CD14-positive monocyte (primary cell): ENCODE measurements at regions not wholly inside any gene's neighbourhood (a gene's known extent, or its start where the extent isn't known, plus 50 kb on each side); places are given as distances from the start of the nearest gene placed in this dataset.
"Not testable (repeated sequence)": the region's sequence is repeated elsewhere in the genome, so short reads cannot be mapped to it uniquely, and the experiment has no call there.

Experiments used
- DNase-seq, 3 donors: peaks; one replicate each; pipeline ENCODE4 v3.0.0-alpha.2; 2011 to 2022
- H2AFZ ChIP-seq: 2 replicates; pipeline ENCODE4 v1.6.0; 2012; ENCODE audit warnings: mild to moderate bottlenecking, low read depth, low read length, inconsistent platforms; ENCODE audit not compliant: insufficient read depth, poor library complexity, severe bottlenecking
- H3K27ac ChIP-seq, 2 donors: 1 replicate in 1 of 2; 2 replicates in 1 of 2; pipeline ENCODE4 v1.5.1; 2012 to 2013; ENCODE audit warnings: low read length in 2 of 2, control low read depth in 1 of 2, inconsistent platforms in 1 of 2, low read depth in 1 of 2, mild to moderate bottlenecking in 1 of 2
- H3K27me3 ChIP-seq, 2 donors: one replicate each; pipeline versions ENCODE4 v1.6.0 to v1.6.1; 2011 to 2013; ENCODE audit warnings: low read length in 2 of 2; ENCODE audit not compliant: control insufficient read depth in 2 of 2, insufficient read depth in 2 of 2
- H3K36me3 ChIP-seq, 2 donors: replicated peaks in 1 of 2; 1 replicate in 1 of 2; 2 replicates in 1 of 2; pipeline versions ENCODE4 v1.5.1 to v1.6.1; 2012 to 2013; ENCODE audit warnings: low read length in 2 of 2, control low read depth in 1 of 2, inconsistent platforms in 1 of 2, mild to moderate bottlenecking in 1 of 2; ENCODE audit not compliant: insufficient read depth in 2 of 2, control insufficient read depth in 1 of 2
- H3K4me1 ChIP-seq, 2 donors: 1 replicate in 1 of 2; 2 replicates in 1 of 2; pipeline versions ENCODE4 v1.5.1 to v1.6.1; 2012 to 2013; ENCODE audit warnings: low read length in 2 of 2, control low read depth in 1 of 2, inconsistent platforms in 1 of 2, mild to moderate bottlenecking in 1 of 2, moderate library complexity in 1 of 2; ENCODE audit not compliant: insufficient read depth in 2 of 2, control insufficient read depth in 1 of 2
- H3K4me2 ChIP-seq: replicated peaks from 2 replicates; pipeline ENCODE3; 2012; ENCODE audit warnings: low read length, moderate library complexity, mild to moderate bottlenecking; ENCODE audit not compliant: poor library complexity, severe bottlenecking; ENCODE audit errors: extremely low read depth
- H3K4me3 ChIP-seq, 3 experiments: fragments of 200-600 bp in 1 of 3; sonication (generic) in 1 of 3; replicated peaks in 1 of 3; 1 replicate in 2 of 3; 2 replicates in 1 of 3; pipeline ENCODE4 v1.5.1; 2011 to 2013; ENCODE audit warnings: low read length in 3 of 3, mild to moderate bottlenecking in 3 of 3, control low read depth in 2 of 3, low read depth in 2 of 3, inconsistent platforms in 1 of 3, moderate library complexity in 1 of 3
- H3K79me2 ChIP-seq: 2 replicates; pipeline ENCODE4 v1.6.0; 2012; ENCODE audit warnings: mild to moderate bottlenecking, control low read depth, inconsistent platforms, low read length, moderate library complexity; ENCODE audit not compliant: insufficient read depth
- H3K9ac ChIP-seq: 2 replicates; pipeline ENCODE4 v1.6.0; 2017; ENCODE audit warnings: low read length, mild to moderate bottlenecking; ENCODE audit not compliant: insufficient read depth, poor library complexity, severe bottlenecking
- H3K9me3 ChIP-seq, 2 donors: replicated peaks in 1 of 2; 1 replicate in 1 of 2; 2 replicates in 1 of 2; pipeline versions ENCODE4 v1.5.1 to v1.6.1; 2012 to 2013; ENCODE audit warnings: low read length in 2 of 2, control low read depth in 1 of 2; ENCODE audit not compliant: control insufficient read depth in 1 of 2, insufficient read depth in 1 of 2
- H4K20me1 ChIP-seq: 2 replicates; pipeline ENCODE4 v1.6.0; 2012; ENCODE audit warnings: mild to moderate bottlenecking, low read length, control low read depth, moderate library complexity; ENCODE audit not compliant: insufficient read depth
- H3K27ac Mint-ChIP-seq, 7 donors: one replicate each; pipeline ENCODE4 v1.8.0; 2020; ENCODE audit warnings: mild to moderate bottlenecking in 7 of 7, mixed read lengths in 7 of 7, moderate library complexity in 6 of 7, inconsistent platforms in 2 of 7
- H3K27me3 Mint-ChIP-seq, 3 donors: one replicate each; pipeline ENCODE4 v1.8.0; 2021 to 2022; ENCODE audit warnings: low read depth in 3 of 3, mild to moderate bottlenecking in 3 of 3, mixed read lengths in 3 of 3, moderate library complexity in 3 of 3, inconsistent platforms in 1 of 3
- H3K36me3 Mint-ChIP-seq, 2 donors: one replicate each; pipeline ENCODE4 v1.8.0; 2020; ENCODE audit warnings: mixed read lengths in 2 of 2, inconsistent platforms in 1 of 2, mild to moderate bottlenecking in 1 of 2
- H3K4me1 Mint-ChIP-seq: one replicate; pipeline ENCODE4 v1.8.0; 2020; ENCODE audit warnings: mild to moderate bottlenecking, mixed read lengths
- H3K4me3 Mint-ChIP-seq, 2 donors: one replicate each; pipeline ENCODE4 v1.8.0; 2020; ENCODE audit warnings: mild to moderate bottlenecking in 2 of 2, mixed read lengths in 2 of 2, moderate library complexity in 1 of 2
- H3K9me3 Mint-ChIP-seq, 7 donors: one replicate each; pipeline ENCODE4 v1.8.0; 2020 to 2022; ENCODE audit warnings: mixed read lengths in 7 of 7, mild to moderate bottlenecking in 6 of 7, moderate library complexity in 6 of 7, inconsistent platforms in 2 of 7
- WGBS: methylation state at CpG from one replicate; pipeline ENCODE4 v1.1.5; 2013; ENCODE audit warnings: missing lambda C conversion rate; ENCODE audit not compliant: insufficient coverage; 5-methylcytosine and 5-hydroxymethylcytosine counted together
- intact Hi-C, 2 donors: fragments of 100-400 bp; cut with micrococcal nuclease; formaldehyde crosslinking; loops; one replicate each; pipeline versions ENCODE4 v1.15.0 to v1.15.1; 2023

DNA sequence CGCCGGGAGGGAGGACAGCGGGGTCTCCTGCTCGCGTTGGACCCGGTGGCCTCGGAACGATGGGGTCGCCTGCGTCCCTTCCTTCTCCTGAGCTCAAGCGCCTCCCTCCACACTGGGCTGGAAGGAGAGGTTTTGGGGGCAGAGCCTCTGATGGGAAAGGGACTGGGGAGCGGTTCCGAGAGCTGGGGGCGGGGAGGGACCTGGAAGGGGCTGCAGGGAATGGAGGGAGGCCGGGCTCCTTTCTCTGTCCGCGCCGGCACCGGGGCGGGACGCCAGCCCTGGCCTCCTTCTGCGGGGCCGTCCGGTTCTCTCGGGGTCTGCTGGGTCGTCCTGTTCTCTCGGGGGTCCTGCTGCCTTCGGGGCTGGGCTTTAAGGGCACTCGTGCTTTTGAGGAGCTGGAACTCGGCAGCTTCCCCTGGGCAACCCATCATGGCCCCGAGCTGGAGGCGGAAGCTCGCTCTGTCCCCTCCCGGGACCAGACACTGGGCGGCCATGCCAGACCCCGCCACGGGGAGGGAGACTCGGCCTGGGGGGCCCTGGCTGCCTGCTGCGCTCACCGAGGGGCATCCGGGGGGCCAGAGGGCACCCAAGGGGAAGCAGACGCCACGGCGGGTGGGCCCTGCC lies 3956.7 kb upstream of the TPTE start:
- H3K27ac ChIP-seq, H3K27ac Mint-ChIP-seq, H3K27me3 ChIP-seq, H3K27me3 Mint-ChIP-seq, H3K4me3 ChIP-seq, H3K9me3 ChIP-seq, H3K36me3 ChIP-seq, DNase-seq, H3K79me2 ChIP-seq, H2AFZ ChIP-seq, H3K4me3 Mint-ChIP-seq, H3K4me2 ChIP-seq, intact Hi-C loops, H3K9me3 Mint-ChIP-seq, H3K36me3 Mint-ChIP-seq, H3K4me1 Mint-ChIP-seq, H3K4me1 ChIP-seq, H4K20me1 ChIP-seq: not testable (repeated sequence)
- no CpG with 5 or more reads among the region's 44 CpGs for WGBS
- peak overlapping the region; percentile 15 for H3K9ac ChIP-seq

DNA sequence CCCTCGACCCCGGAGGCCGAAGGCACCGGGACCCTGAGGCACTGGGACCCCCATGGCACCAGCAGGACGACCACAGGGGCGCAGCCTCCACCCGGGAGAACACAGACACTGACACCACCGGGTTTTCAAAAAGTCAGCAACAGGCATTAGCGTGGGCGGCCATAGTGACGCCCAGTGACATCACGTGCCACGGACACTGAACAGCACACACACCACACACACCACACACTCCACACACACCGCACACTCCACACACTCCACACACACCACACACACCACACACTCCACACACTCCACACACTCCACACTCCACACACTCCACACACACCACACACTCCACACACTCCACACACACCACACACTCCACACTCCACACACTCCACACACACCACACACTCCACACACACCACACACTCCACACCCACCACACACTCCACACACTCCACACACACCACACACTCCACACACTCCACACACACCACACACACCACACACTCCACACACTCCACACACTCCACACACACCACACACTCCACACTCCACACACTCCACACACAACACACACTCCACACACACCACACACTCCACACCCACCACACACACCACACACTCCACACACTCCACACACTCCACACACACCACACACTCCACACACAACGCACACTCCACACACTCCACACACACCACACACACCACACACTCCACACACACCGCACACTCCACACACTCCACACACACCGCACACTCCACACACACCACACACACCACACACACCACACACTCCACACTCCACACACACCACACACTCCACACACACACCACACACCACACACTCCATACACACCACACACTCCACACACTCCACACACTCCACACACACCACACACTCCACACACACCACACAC lies 3955.9 kb upstream of the TPTE start:
- H2AFZ ChIP-seq, H3K9me3 Mint-ChIP-seq, H3K36me3 ChIP-seq, H3K4me1 ChIP-seq, H3K4me2 ChIP-seq, H3K79me2 ChIP-seq, H3K27me3 ChIP-seq, H3K36me3 Mint-ChIP-seq, H3K4me3 ChIP-seq, H3K4me1 Mint-ChIP-seq, intact Hi-C loops, H3K27me3 Mint-ChIP-seq, H4K20me1 ChIP-seq, H3K27ac ChIP-seq, H3K9me3 ChIP-seq: not testable (repeated sequence)
- peak in 2 of 3 donors; percentile 0 to 26 for DNase-seq
- Mint-ChIP-seq H3K27ac (peak overlapping the region in 4 of 7 donors; percentile 41 to 80 (median 62)), H3K4me3 (peak overlapping the region in 1 of 2 donors; percentile 26)
- WGBS: 8% methylated on average over 10 of the region's 17 CpGs
- H3K9ac ChIP-seq: peak overlapping the region; percentile 15

DNA sequence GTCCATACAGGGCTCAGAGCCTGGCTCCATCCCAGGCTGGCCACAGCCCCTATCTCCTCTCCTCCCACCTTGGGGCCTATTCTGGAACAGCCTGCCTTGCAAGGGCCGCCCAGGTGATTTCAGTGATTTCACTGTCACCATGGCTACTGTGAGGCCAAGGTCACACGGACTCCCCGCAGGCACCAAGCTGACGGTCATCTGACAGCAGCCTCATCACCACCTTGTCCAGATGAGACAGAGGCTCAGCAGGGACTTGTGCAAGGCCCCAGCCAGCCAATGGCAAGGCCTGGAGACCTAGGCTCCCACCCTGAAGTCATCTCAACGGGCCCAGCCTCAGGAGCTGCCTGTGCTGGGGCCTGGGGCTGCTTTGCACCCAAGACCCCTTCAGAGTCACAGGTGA lies 3953.8 kb upstream of the TPTE start:
- H3K27ac ChIP-seq, H4K20me1 ChIP-seq, intact Hi-C loops, H3K27me3 Mint-ChIP-seq, H2AFZ ChIP-seq, H3K79me2 ChIP-seq, H3K9ac ChIP-seq, H3K4me3 Mint-ChIP-seq, H3K9me3 ChIP-seq, H3K27me3 ChIP-seq, H3K27ac Mint-ChIP-seq, H3K9me3 Mint-ChIP-seq, H3K4me1 ChIP-seq, H3K4me2 ChIP-seq, H3K4me1 Mint-ChIP-seq, DNase-seq, H3K4me3 ChIP-seq, H3K36me3 Mint-ChIP-seq, H3K36me3 ChIP-seq: not testable (repeated sequence)
- WGBS: no CpG with 5 or more reads among the region's 5 CpGs

DNA sequence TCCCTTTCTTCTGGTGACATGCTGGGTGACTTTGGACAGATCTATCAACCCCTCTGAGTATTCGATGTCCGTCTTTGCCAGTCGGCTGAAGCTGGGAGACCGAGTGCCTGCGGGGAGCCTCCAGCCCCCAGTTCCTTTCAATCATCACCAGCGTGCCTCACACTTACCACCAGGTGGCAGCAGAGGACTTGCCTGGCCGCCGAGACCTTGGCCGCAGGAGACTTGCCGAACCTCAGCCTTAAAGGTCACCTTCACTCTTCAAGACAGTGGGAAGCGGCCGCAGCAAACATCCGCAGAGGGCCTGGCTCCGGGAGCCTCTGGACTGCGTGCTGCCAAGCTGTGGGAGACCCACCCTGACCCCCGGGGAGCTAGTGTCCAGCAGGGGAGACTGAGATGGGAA lies 3952.2 kb upstream of the TPTE start:
- H3K27me3 ChIP-seq, H3K4me1 ChIP-seq, H3K4me3 ChIP-seq, H3K4me3 Mint-ChIP-seq, H3K27ac ChIP-seq, H3K36me3 Mint-ChIP-seq, H3K9me3 ChIP-seq, intact Hi-C loops, H2AFZ ChIP-seq, H3K9ac ChIP-seq, H3K27ac Mint-ChIP-seq, H3K79me2 ChIP-seq, H3K4me2 ChIP-seq, DNase-seq, H3K27me3 Mint-ChIP-seq, H3K4me1 Mint-ChIP-seq, H3K36me3 ChIP-seq, H3K9me3 Mint-ChIP-seq, H4K20me1 ChIP-seq: not testable (repeated sequence)
- no CpG with 5 or more reads among the region's 16 CpGs for WGBS
